C4-2B (cell line): ENCODE measurements at regions not wholly inside any gene's neighbourhood (a gene's known extent, or its start where the extent isn't known, plus 50 kb on each side); places are given as distances from the start of the nearest gene placed in this dataset.

ENCODE experiments used
- ZFX ChIP-seq: fragments of 450-650 bp; IDR thresholded peaks from 2 replicates; pipeline ENCODE4 v1.6.1; 2017
- TF ChIP-seq, protein P1 (sequence below): fragments of 450-650 bp; conservative IDR thresholded peaks from 2 replicates; pipeline ENCODE4 v1.5.1; 2017; ENCODE audit warnings: mild to moderate bottlenecking

DNA sequence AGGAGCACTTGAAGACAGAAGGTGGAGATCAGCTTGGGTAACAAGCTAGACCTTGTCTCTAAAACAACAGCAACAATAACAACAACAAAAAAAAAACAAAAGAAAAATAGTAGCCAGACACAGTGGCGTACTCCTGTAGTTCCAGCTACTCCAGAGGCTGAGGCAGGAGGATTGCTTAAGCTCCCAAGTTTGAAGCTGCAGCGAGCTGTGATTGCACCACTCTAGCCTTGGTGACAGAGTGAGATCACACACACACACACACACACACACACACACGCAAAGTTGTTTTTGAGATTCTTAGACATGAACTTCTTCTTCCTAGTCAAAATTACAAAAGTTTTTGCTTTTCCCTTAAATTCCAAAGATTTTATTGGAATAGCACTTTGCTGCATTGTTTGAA is 93.0 kb upstream of the IGSF10 start:
- TF ChIP-seq, protein P1, sequence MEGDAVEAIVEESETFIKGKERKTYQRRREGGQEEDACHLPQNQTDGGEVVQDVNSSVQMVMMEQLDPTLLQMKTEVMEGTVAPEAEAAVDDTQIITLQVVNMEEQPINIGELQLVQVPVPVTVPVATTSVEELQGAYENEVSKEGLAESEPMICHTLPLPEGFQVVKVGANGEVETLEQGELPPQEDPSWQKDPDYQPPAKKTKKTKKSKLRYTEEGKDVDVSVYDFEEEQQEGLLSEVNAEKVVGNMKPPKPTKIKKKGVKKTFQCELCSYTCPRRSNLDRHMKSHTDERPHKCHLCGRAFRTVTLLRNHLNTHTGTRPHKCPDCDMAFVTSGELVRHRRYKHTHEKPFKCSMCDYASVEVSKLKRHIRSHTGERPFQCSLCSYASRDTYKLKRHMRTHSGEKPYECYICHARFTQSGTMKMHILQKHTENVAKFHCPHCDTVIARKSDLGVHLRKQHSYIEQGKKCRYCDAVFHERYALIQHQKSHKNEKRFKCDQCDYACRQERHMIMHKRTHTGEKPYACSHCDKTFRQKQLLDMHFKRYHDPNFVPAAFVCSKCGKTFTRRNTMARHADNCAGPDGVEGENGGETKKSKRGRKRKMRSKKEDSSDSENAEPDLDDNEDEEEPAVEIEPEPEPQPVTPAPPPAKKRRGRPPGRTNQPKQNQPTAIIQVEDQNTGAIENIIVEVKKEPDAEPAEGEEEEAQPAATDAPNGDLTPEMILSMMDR = no peak
- TF ChIP-seq ZFX = no peak
